Ectodermal cell (in vitro differentiated cells): ENCODE measurements at regions not wholly inside any gene's neighbourhood (a gene's known extent, or its start where the extent isn't known, plus 50 kb on each side); places are given as distances from the start of the nearest gene placed in this dataset.
A peak's percentile ranks its signal among the peaks of the same experiment; 100 is the strongest.

Experiments
- H3K27ac ChIP-seq: 2 replicates; pipeline ENCODE4 v1.7.0; 2013; ENCODE audit warnings: mild to moderate bottlenecking, low read depth, low read length; ENCODE audit not compliant: insufficient read depth, poor library complexity, severe bottlenecking
- H3K27me3 ChIP-seq: 2 replicates; pipeline ENCODE4 v1.7.0; 2013; ENCODE audit warnings: mild to moderate bottlenecking, low read length; ENCODE audit not compliant: insufficient read depth, control insufficient read depth, poor library complexity, severe bottlenecking
- H3K36me3 ChIP-seq: one replicate; pipeline ENCODE4 v1.7.0; 2013; ENCODE audit warnings: low read length; ENCODE audit not compliant: control insufficient read depth, insufficient read depth
- H3K4me1 ChIP-seq: one replicate; pipeline ENCODE4 v1.7.0; 2013; ENCODE audit warnings: low read length; ENCODE audit not compliant: control insufficient read depth, insufficient read depth
- H3K4me3 ChIP-seq: 2 replicates; pipeline ENCODE4 v1.7.0; 2013; ENCODE audit warnings: low read depth, low read length, control low read depth; ENCODE audit not compliant: insufficient read depth
- H3K9me3 ChIP-seq: 2 replicates; pipeline ENCODE4 v1.7.0; 2013; ENCODE audit warnings: mild to moderate bottlenecking, low read length, moderate library complexity; ENCODE audit not compliant: control insufficient read depth
- WGBS, 2 experiments: methylation state at CpG; one replicate each; pipeline ENCODE4 v1.1.7; 2013; ENCODE audit warnings: missing lambda C conversion rate in 2 of 2; 5-methylcytosine and 5-hydroxymethylcytosine counted together

DNA sequence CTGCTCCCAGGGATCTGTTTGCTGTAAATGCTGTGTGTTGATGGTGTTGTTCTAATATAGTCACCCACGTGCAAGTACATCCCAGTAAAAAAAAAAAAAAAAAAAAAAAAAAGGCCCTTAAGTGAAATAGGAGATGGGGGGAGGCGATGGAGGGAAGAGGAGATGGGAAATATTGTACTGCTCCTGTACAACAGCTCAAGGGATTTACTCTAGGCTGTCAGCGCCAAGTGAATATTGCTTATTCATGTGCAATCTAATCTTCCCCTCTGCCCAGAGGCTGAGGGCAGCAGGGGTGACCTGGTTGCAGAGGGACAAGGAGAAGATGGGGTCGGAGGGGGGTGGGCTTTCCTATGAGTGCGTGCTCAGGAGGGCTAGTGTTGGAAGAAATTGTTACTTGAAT is 206.2 kb upstream of the CADM1 start:
- no peak overlapping the region for H3K27ac ChIP-seq
- no peaks in the 10 kb centered on the region for H3K9me3 ChIP-seq
- no peak overlapping the region for H3K4me3 ChIP-seq
- WGBS, 2 experiments: 93 to 94% methylated on average over 4 of the region's 5 CpGs
- H3K27me3 ChIP-seq: no peaks in the 10 kb centered on the region
- no peaks in the 10 kb centered on the region for H3K36me3 ChIP-seq
- peaks cover 3% of the 10 kb centered on the region for H3K4me1 ChIP-seq

DNA sequence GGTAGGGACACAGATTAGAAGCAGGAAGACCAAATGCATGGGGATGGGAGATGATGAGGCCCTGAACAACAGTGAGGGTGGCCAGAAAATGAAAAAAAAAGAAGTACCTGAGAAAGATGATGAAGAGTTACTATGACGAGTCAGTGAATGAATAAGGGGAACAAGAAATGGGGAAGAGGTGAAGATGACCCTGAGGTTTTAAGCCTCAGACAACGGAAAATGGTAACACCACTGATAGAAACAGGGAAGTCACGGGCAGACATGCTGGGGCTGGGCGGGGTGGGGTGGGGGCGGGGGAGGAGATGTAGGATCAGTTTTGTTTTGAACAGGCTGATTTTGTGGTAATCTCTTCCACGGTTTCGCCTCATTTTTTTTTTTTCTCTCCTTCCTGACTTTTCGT is 205.1 kb upstream of the CADM1 start:
- no peaks in the 10 kb centered on the region for H3K4me1 ChIP-seq
- no peaks in the 10 kb centered on the region for H3K9me3 ChIP-seq
- no peak overlapping the region for H3K27ac ChIP-seq
- 92 to 93% methylated on average over 8 of the region's 8 CpGs for WGBS, 2 experiments
- H3K27me3 ChIP-seq: no peaks in the 10 kb centered on the region
- no peak overlapping the region for H3K4me3 ChIP-seq
- H3K36me3 ChIP-seq: no peaks in the 10 kb centered on the region

DNA sequence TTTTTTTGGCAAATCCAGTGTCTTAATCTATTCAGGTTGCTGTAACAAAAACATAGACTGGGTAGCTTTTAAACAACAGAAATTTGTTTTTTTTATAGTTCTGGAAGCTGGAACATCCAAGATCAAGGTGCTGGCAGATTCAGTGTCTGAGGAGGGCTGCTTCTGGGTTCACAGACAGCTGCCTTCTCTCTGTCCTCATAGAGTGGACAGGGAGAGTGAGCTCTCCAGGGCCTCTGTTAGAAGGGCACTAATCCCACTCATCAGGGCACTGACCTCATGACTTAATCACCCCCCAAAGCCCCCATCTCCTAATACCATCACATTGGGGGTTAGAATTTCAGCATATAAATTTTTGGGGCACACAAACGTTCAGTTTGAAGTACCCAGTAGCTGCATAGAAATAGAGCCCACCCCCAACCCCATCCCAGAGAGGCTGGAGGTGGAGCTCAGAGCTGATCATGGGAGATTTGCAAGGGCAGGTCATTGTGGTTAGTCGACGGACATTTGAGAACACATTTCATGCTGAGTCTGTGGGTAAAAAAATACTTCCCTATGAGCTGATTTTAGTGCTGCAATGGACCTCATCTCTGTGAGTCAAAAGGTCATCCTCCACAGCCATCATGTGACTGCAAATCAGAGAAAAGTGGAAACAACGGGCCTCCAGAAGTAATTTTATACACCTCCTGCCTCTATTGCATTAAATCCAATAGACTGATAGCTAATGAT is 203.1 kb upstream of the CADM1 start:
- Histone ChIP-seq H3K27me3 (no peaks in the 10 kb centered on the region), H3K36me3 (no peaks in the 10 kb centered on the region), H3K9me3 (no peaks in the 10 kb centered on the region), H3K4me1 (no peaks in the 10 kb centered on the region), H3K27ac (no peak overlapping the region), H3K4me3 (no peak overlapping the region)
- WGBS, 2 experiments: 91 to 95% methylated on average over 4 of the region's 4 CpGs

GRCh38 chr11:115706626-115707135 is 202.5 kb upstream of the CADM1 start:
- 94 to 96% methylated on average over 1 of the region's 1 CpG for WGBS, 2 experiments

DNA sequence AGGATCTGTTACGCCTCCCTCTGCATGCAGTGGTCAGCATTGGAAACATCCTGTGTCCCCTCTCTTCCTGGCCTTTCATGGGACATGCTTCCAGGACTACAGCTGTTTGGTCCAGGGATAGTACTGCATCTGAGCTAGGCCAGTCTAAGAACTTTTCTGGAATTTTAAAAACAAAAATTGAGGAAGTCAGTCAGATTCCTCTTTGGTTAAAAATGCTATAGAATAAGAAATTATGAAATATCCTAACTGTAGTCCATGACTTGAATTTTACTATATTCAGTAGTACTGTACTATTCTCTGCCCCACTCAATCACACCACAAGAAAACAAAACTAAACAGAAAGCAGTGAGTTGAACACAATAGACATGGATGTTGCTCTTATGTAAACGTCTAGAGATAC is 201.0 kb upstream of the CADM1 start:
- no peak overlapping the region for H3K27ac ChIP-seq
- no peaks in the 10 kb centered on the region for H3K36me3 ChIP-seq
- no peaks in the 10 kb centered on the region for H3K27me3 ChIP-seq
- peaks cover 3% of the 10 kb centered on the region for H3K4me1 ChIP-seq
- H3K4me3 ChIP-seq: no peak overlapping the region
- 53 to 100% methylated on average over 1 to 2 of the region's 2 CpGs for WGBS, 2 experiments
- H3K9me3 ChIP-seq: no peaks in the 10 kb centered on the region

More at GRCh38 chr11:115706626-115707135, 202.5 kb upstream of the CADM1 start:
- H3K4me3 ChIP-seq: no peak overlapping the region
- no peaks in the 10 kb centered on the region for H3K4me1 ChIP-seq
- H3K27me3 ChIP-seq: no peaks in the 10 kb centered on the region
- H3K27ac ChIP-seq: no peak overlapping the region
- H3K36me3 ChIP-seq: no peaks in the 10 kb centered on the region
- H3K9me3 ChIP-seq: no peaks in the 10 kb centered on the region

- no peaks in the 10 kb centered on the region for H3K36me3 ChIP-seq
- no peak overlapping the region for H3K27ac ChIP-seq
- H3K27me3 ChIP-seq: no peaks in the 10 kb centered on the region
- no peaks in the 10 kb centered on the region for H3K9me3 ChIP-seq
- no peak overlapping the region for H3K4me3 ChIP-seq
- peaks cover 28% of the 10 kb centered on the region for H3K4me1 ChIP-seq
- WGBS, 2 experiments: 83 to 84% methylated on average over 12 of the region's 12 CpGs
These were observed 197.0 kb upstream of the CADM1 start for GRCh38 chr11:115700981-115701875.

DNA sequence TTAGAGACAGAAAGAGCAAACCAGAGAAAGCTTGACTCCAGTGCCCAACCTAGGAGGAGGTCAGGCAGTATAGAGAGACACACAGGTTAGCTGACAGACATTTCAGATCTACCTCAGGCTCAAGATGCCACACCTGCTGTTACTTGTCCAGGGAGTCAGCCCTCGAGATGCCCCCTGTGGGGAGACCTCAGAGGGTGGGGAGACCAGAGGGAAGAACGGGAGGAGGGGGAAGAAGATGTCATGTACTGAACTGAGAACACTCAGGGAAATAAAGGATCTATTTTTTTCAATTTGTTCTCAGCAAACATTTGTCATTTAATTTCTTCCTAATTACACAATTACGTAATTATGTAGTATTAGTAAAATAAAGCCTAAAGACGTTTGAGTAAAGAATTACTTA is 196.3 kb upstream of the CADM1 start:
- Histone ChIP-seq H3K27me3 (no peaks in the 10 kb centered on the region), H3K4me3 (no peak overlapping the region), H3K9me3 (no peaks in the 10 kb centered on the region), H3K4me1 (peaks cover 35% of the 10 kb centered on the region), H3K36me3 (no peaks in the 10 kb centered on the region), H3K27ac (no peak overlapping the region)
- 63 to 75% methylated on average over 3 to 4 of the region's 4 CpGs for WGBS, 2 experiments

DNA sequence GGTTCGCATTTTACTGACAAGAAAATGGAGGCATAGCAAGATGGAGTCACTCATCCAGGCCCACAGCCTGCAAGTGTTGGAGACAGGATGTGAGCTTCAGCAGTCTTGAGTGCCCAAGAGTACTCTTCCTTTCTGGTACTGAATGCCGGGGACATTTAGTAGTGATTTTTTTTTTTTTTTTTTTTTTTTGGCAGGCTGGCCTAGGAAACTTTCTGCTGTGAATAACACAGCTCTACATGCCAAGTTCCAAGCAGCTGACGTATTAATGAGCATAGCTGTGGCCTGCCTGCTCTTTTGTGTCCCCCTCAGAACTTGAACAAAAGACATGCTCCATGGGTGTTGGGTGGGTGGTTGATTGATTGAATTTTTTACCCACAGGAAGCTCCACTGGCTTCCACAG is 195.5 kb upstream of the CADM1 start:
- peaks cover 38% of the 10 kb centered on the region for H3K4me1 ChIP-seq
- H3K9me3 ChIP-seq: no peaks in the 10 kb centered on the region
- WGBS, 2 experiments: 76 to 84% methylated on average over 3 of the region's 3 CpGs
- H3K27me3 ChIP-seq: no peaks in the 10 kb centered on the region
- H3K27ac ChIP-seq: peak overlapping the region; percentile 17
- H3K36me3 ChIP-seq: no peaks in the 10 kb centered on the region
- no peak overlapping the region for H3K4me3 ChIP-seq

GRCh38 chr11:115699326-115699725 is 195.1 kb upstream of the CADM1 start:
- H3K27me3 ChIP-seq: no peaks in the 10 kb centered on the region
- WGBS, 2 experiments: 71 to 72% methylated on average over 5 of the region's 5 CpGs
- peaks cover 38% of the 10 kb centered on the region for H3K4me1 ChIP-seq
- H3K27ac ChIP-seq: peak overlapping the region; percentile 17
- no peak overlapping the region for H3K4me3 ChIP-seq
- no peaks in the 10 kb centered on the region for H3K36me3 ChIP-seq
- no peaks in the 10 kb centered on the region for H3K9me3 ChIP-seq

DNA sequence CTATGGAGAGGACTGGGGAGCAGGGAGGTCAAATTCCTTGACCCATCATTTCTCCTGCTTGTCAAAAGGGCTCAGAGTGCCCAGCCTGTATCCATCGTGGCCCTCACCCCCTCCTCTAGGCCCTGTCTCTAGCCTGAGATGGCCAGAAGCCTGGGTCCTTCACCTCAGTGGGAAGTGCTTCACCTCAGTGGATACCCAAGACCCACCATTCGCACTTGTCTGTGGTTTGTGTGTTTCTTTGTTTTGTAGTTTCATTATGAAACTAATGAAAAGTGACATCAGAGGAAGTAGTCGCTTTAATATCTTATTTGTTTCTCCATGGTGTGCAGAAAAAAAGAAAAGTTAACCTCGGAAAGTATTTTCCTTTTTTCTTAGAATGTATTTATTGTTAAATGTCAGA is 194.0 kb upstream of the CADM1 start:
- no peak overlapping the region for H3K4me3 ChIP-seq
- no peak overlapping the region for H3K27ac ChIP-seq
- no peaks in the 10 kb centered on the region for H3K9me3 ChIP-seq
- 82 to 83% methylated on average over 4 of the region's 4 CpGs for WGBS, 2 experiments
- no peaks in the 10 kb centered on the region for H3K36me3 ChIP-seq
- no peaks in the 10 kb centered on the region for H3K27me3 ChIP-seq
- peaks cover 38% of the 10 kb centered on the region for H3K4me1 ChIP-seq
